WTC11 (cell line): ENCODE measurements at regions not wholly inside any gene's neighbourhood (a gene's known extent, or its start where the extent isn't known, plus 50 kb on each side); places are given as distances from the start of the nearest gene placed in this dataset.

Experiments used
- ATAC-seq: fragments of 200-7000 bp; cut with Tn5 transposase; 2 replicates; pipeline ENCODE4 v1.10.0; 2021; ENCODE audit warnings: mild to moderate bottlenecking, moderate library complexity
- CTCF ChIA-PET: fragments of 300-600 bp; sonication (Branson Sonifier 250); formaldehyde crosslinking; loops from one replicate; lab custom pipeline; 2021; ENCODE audit warnings: antibody characterized with exemption; lab: Charles Lee
- POLR2A ChIA-PET: fragments of 350-600 bp; sonication (Branson Sonifier 250); formaldehyde crosslinking; loops from one replicate; lab custom pipeline; 2021; ENCODE audit warnings: antibody characterized with exemption; lab: Charles Lee
- DNase-seq: peaks from one replicate; pipeline ENCODE4 v3.0.0; 2021; ENCODE audit warnings: low spot score
- H3K27ac Mint-ChIP-seq: 2 replicates; pipeline ENCODE4 v1.8.0; 2021; ENCODE audit warnings: mixed read lengths
- H3K27me3 Mint-ChIP-seq: 2 replicates; pipeline ENCODE4 v1.8.0; 2021; ENCODE audit warnings: low read depth, mild to moderate bottlenecking, moderate library complexity, mixed read lengths
- H3K36me3 Mint-ChIP-seq: 2 replicates; pipeline ENCODE4 v1.8.0; 2021; ENCODE audit warnings: mixed read lengths
- H3K4me1 Mint-ChIP-seq: 2 replicates; pipeline ENCODE4 v1.8.0; 2022; ENCODE audit warnings: mixed read lengths
- H3K4me3 Mint-ChIP-seq: 2 replicates; pipeline ENCODE4 v1.8.0; 2021; ENCODE audit warnings: mild to moderate bottlenecking, moderate library complexity, mixed read lengths
- H3K9me3 Mint-ChIP-seq: 2 replicates; pipeline ENCODE4 v1.8.0; 2021; ENCODE audit warnings: mixed read lengths
- ETV6 ChIP-seq: sonication (generic); formaldehyde crosslinking; IDR thresholded peaks from 2 replicates; pipeline ENCODE4 v1.8.1; 2022; ENCODE audit warnings: mild to moderate bottlenecking, missing genetic modification reagents
- GABPB1 ChIP-seq: sonication (generic); formaldehyde crosslinking; IDR thresholded peaks from 2 replicates; pipeline ENCODE4 v1.8.1; 2023; ENCODE audit warnings: mild to moderate bottlenecking, missing genetic modification reagents
- GRHL2 ChIP-seq: fragments of 250-450 bp; sonication (Bioruptor Pico); IDR thresholded peaks from 2 replicates; pipeline ENCODE4 v1.8.0; 2022; ENCODE audit warnings: mild to moderate bottlenecking, moderate library complexity; ENCODE audit not compliant: insufficient replicate concordance, severe bottlenecking
- JAZF1 ChIP-seq: fragments of 250-450 bp; sonication (Bioruptor Pico); IDR thresholded peaks from 2 replicates; pipeline ENCODE4 v1.9.0; 2021; ENCODE audit warnings: moderate library complexity, mild to moderate bottlenecking, inconsistent platforms
- KAT7 ChIP-seq: sonication (generic); formaldehyde crosslinking; IDR thresholded peaks from 2 replicates; pipeline ENCODE4 v1.8.1; 2023; ENCODE audit warnings: missing genetic modification reagents, mild to moderate bottlenecking, borderline replicate concordance
- NFATC4 ChIP-seq: fragments of 250-450 bp; sonication (Bioruptor Pico); IDR thresholded peaks from 2 replicates; pipeline ENCODE4 v1.9.0; 2021; ENCODE audit warnings: mild to moderate bottlenecking
- NFE2L1 ChIP-seq: sonication (generic); formaldehyde crosslinking; IDR thresholded peaks from 2 replicates; pipeline ENCODE4 v1.8.1; 2023; ENCODE audit warnings: missing genetic modification reagents
- NFYB ChIP-seq: sonication (generic); formaldehyde crosslinking; conservative IDR thresholded peaks from 2 replicates; pipeline ENCODE4 v1.8.0; 2022; ENCODE audit warnings: low read depth, missing genetic modification reagents
- RELA ChIP-seq: sonication (generic); formaldehyde crosslinking; IDR thresholded peaks from 2 replicates; pipeline ENCODE4 v1.8.1; 2022; ENCODE audit warnings: missing genetic modification reagents, mild to moderate bottlenecking, borderline replicate concordance
- RORB ChIP-seq: fragments of 250-450 bp; sonication (Bioruptor Pico); IDR thresholded peaks from 2 replicates; pipeline ENCODE4 v1.9.0; 2021; ENCODE audit warnings: mild to moderate bottlenecking
- SMAD4 ChIP-seq: sonication (generic); formaldehyde crosslinking; IDR thresholded peaks from 2 replicates; pipeline ENCODE4 v1.8.0; 2022; ENCODE audit warnings: mild to moderate bottlenecking, missing genetic modification reagents
- SOX15 ChIP-seq: fragments of 250-450 bp; sonication (Bioruptor Pico); IDR thresholded peaks from 2 replicates; pipeline ENCODE4 v1.9.0; 2021; ENCODE audit warnings: mild to moderate bottlenecking
- TEAD1 ChIP-seq: sonication (generic); formaldehyde crosslinking; IDR thresholded peaks from 2 replicates; pipeline ENCODE4 v1.8.0; 2022; ENCODE audit warnings: mild to moderate bottlenecking, missing genetic modification reagents
- TEAD4 ChIP-seq: sonication (generic); formaldehyde crosslinking; IDR thresholded peaks from 2 replicates; pipeline ENCODE4 v1.8.0; 2022; ENCODE audit warnings: mild to moderate bottlenecking, missing genetic modification reagents
- TP53 ChIP-seq: sonication (generic); formaldehyde crosslinking; IDR thresholded peaks from 2 replicates; pipeline ENCODE4 v1.8.1; 2023; ENCODE audit warnings: mild to moderate bottlenecking, missing genetic modification reagents
- ZNF232 ChIP-seq: sonication (generic); formaldehyde crosslinking; IDR thresholded peaks from 2 replicates; pipeline ENCODE4 v1.8.0; 2022; ENCODE audit warnings: mild to moderate bottlenecking, missing genetic modification reagents
- TF ChIP-seq, protein P1 (sequence below): fragments of 250-450 bp; sonication (Bioruptor Pico); IDR thresholded peaks from 2 replicates; pipeline ENCODE4 v1.9.0; 2021; ENCODE audit warnings: moderate library complexity, mild to moderate bottlenecking, inconsistent platforms, borderline replicate concordance
- TF ChIP-seq, protein P2 (sequence below): sonication (generic); formaldehyde crosslinking; IDR thresholded peaks from 2 replicates; pipeline ENCODE4 v1.8.1; 2022; ENCODE audit warnings: mild to moderate bottlenecking, missing genetic modification reagents, moderate library complexity, borderline replicate concordance
- TF ChIP-seq, protein P3 (sequence below): fragments of 200-600 bp; IDR thresholded peaks from 2 replicates; pipeline ENCODE4 v1.8.0; 2022; ENCODE audit warnings: antibody characterized with exemption
- TF ChIP-seq, protein P4 (sequence below): sonication (generic); formaldehyde crosslinking; IDR thresholded peaks from 2 replicates; pipeline ENCODE4 v1.8.1; 2023; ENCODE audit warnings: mild to moderate bottlenecking, missing genetic modification reagents, moderate library complexity
- TF ChIP-seq, protein P5 (sequence below): sonication (generic); formaldehyde crosslinking; IDR thresholded peaks from 2 replicates; pipeline ENCODE4 v1.8.1; 2023; ENCODE audit warnings: mild to moderate bottlenecking, missing genetic modification reagents
- TF ChIP-seq, protein P6 (sequence below): sonication (generic); formaldehyde crosslinking; IDR thresholded peaks from 2 replicates; pipeline ENCODE4 v1.8.1; 2023; ENCODE audit warnings: mild to moderate bottlenecking, missing genetic modification reagents, moderate library complexity

DNA sequence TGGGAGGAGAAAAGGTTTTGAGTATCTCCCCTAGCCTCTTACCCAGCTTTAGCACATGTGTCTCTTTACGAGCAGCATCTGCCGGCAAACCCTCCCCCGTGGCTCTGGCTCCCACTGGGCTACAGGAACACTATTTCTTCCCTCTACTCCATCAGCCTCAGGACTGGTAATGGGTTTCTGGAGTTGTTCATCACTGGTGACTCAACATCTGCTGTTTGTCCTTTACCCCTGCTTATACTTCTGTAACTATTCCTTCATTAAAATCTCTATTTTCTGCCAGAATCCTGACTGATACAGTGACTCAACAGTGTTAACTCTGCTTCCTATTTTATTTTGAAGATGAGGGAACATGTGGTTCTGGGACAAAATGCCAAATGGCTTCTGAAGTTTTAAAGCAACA, 437.3 kb upstream of the HTR2A start:
- ATAC-seq: no peak

DNA sequence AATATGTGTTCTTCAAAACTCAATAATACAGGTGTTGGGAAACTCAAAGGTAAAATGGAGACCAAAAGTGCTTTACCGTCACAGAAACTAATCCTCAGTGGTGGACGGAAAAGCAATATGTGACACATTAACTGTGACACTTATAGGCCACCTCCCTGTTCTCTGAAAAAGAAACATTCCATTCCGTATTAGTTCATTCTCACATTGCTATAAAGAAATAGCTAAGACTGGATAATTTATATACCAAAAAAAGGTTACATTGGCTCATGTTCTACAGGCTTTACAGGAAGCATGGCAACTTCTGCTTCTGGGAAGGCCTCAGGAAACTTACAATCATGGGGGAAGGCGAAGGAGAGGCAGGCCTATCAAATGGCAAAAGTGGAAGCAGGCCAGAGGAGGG, 435.3 kb upstream of the HTR2A start:
- Mint-ChIP-seq H3K27ac (no peak overlapping the region), H3K9me3 (no peaks in the 10 kb centered on the region; the same call in 1 of the 2 replicates), H3K27me3 (no peaks in the 10 kb centered on the region), H3K4me3 (no peak overlapping the region), H3K4me1 (peaks cover 5% of the 10 kb centered on the region), H3K36me3 (no peaks in the 10 kb centered on the region)
- TF ChIP-seq NFYB (CRISPR knock-in tag) (no peak), ETV6 (CRISPR knock-in tag) (no peak), TEAD4 (CRISPR knock-in tag) (no peak), SMAD4 (CRISPR knock-in tag) (no peak), SOX15 (no peak)
- TF ChIP-seq, protein P1, sequence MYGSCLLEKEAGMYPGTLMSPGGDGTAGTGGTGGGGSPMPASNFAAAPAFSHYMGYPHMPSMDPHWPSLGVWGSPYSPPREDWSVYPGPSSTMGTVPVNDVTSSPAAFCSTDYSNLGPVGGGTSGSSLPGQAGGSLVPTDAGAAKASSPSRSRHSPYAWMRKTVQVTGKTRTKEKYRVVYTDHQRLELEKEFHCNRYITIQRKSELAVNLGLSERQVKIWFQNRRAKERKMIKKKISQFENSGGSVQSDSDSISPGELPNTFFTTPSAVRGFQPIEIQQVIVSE: no peak
- CTCF ChIA-PET: no interaction called here
- ATAC-seq: no peak
- POLR2A ChIA-PET: no interaction called here
- no peak for DNase-seq

More for the DNA sequence above, 437.3 kb upstream of the HTR2A start:
- CTCF ChIA-PET: no interaction called here
- Mint-ChIP-seq H3K36me3 (no peaks in the 10 kb centered on the region), H3K4me1 (peaks cover 15% of the 10 kb centered on the region), H3K27ac (no peak overlapping the region), H3K9me3 (no peaks in the 10 kb centered on the region), H3K4me3 (no peak overlapping the region), H3K27me3 (no peaks in the 10 kb centered on the region)
- no peak for DNase-seq
- TF ChIP-seq, protein P2, sequence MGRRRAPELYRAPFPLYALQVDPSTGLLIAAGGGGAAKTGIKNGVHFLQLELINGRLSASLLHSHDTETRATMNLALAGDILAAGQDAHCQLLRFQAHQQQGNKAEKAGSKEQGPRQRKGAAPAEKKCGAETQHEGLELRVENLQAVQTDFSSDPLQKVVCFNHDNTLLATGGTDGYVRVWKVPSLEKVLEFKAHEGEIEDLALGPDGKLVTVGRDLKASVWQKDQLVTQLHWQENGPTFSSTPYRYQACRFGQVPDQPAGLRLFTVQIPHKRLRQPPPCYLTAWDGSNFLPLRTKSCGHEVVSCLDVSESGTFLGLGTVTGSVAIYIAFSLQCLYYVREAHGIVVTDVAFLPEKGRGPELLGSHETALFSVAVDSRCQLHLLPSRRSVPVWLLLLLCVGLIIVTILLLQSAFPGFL (CRISPR knock-in tag): no peak
- TF ChIP-seq JAZF1 (no peak), ZNF232 (CRISPR knock-in tag) (no peak), NFE2L1 (CRISPR knock-in tag) (no peak), GABPB1 (no peak), KAT7 (CRISPR knock-in tag) (no peak), TP53 (CRISPR knock-in tag) (no peak), NFATC4 (CRISPR knock-in tag) (no peak), GRHL2 (CRISPR knock-in tag) (no peak), RELA (no peak), RORB (CRISPR knock-in tag) (no peak), TEAD1 (CRISPR knock-in tag) (no peak)
- TF ChIP-seq, protein P3, sequence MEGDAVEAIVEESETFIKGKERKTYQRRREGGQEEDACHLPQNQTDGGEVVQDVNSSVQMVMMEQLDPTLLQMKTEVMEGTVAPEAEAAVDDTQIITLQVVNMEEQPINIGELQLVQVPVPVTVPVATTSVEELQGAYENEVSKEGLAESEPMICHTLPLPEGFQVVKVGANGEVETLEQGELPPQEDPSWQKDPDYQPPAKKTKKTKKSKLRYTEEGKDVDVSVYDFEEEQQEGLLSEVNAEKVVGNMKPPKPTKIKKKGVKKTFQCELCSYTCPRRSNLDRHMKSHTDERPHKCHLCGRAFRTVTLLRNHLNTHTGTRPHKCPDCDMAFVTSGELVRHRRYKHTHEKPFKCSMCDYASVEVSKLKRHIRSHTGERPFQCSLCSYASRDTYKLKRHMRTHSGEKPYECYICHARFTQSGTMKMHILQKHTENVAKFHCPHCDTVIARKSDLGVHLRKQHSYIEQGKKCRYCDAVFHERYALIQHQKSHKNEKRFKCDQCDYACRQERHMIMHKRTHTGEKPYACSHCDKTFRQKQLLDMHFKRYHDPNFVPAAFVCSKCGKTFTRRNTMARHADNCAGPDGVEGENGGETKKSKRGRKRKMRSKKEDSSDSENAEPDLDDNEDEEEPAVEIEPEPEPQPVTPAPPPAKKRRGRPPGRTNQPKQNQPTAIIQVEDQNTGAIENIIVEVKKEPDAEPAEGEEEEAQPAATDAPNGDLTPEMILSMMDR: no peak
- TF ChIP-seq, protein P4, sequence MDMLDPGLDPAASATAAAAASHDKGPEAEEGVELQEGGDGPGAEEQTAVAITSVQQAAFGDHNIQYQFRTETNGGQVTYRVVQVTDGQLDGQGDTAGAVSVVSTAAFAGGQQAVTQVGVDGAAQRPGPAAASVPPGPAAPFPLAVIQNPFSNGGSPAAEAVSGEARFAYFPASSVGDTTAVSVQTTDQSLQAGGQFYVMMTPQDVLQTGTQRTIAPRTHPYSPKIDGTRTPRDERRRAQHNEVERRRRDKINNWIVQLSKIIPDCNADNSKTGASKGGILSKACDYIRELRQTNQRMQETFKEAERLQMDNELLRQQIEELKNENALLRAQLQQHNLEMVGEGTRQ (CRISPR knock-in tag): no peak
- TF ChIP-seq, protein P5, sequence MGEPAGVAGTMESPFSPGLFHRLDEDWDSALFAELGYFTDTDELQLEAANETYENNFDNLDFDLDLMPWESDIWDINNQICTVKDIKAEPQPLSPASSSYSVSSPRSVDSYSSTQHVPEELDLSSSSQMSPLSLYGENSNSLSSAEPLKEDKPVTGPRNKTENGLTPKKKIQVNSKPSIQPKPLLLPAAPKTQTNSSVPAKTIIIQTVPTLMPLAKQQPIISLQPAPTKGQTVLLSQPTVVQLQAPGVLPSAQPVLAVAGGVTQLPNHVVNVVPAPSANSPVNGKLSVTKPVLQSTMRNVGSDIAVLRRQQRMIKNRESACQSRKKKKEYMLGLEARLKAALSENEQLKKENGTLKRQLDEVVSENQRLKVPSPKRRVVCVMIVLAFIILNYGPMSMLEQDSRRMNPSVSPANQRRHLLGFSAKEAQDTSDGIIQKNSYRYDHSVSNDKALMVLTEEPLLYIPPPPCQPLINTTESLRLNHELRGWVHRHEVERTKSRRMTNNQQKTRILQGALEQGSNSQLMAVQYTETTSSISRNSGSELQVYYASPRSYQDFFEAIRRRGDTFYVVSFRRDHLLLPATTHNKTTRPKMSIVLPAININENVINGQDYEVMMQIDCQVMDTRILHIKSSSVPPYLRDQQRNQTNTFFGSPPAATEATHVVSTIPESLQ (CRISPR knock-in tag): no peak
- TF ChIP-seq, protein P6, sequence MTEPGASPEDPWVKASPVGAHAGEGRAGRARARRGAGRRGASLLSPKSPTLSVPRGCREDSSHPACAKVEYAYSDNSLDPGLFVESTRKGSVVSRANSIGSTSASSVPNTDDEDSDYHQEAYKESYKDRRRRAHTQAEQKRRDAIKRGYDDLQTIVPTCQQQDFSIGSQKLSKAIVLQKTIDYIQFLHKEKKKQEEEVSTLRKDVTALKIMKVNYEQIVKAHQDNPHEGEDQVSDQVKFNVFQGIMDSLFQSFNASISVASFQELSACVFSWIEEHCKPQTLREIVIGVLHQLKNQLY: no peak
- POLR2A ChIA-PET: no interaction called here
